Retinal pigment epithelial cell (primary cell): ENCODE measurements at regions not wholly inside any gene's neighbourhood (a gene's known extent, or its start where the extent isn't known, plus 50 kb on each side); places are given as distances from the start of the nearest gene placed in this dataset.

ENCODE experiments used
- DNase-seq: peaks from one replicate; pipeline ENCODE4 v3.0.0-alpha.2; 2010; ENCODE audit warnings: low read depth
- H3K4me3 ChIP-seq: 2 replicates; pipeline ENCODE4 v1.5.1; 2011; ENCODE audit warnings: mild to moderate bottlenecking, low read length, control low read depth, moderate library complexity
- CTCF ChIP-seq: conservative IDR thresholded peaks from 2 replicates; pipeline ENCODE4 v1.5.1; 2011; ENCODE audit warnings: low read depth, low read length, control low read depth, inconsistent platforms

GRCh38 chr4:125663896-125664767 is 349.4 kb downstream of the FAT4 start:
- H3K4me3 ChIP-seq = no peak overlapping the region
- DNase-seq = peak; percentile 46
- TF ChIP-seq CTCF = no peak

- DNase-seq = no peak
- no peak overlapping the region for H3K4me3 ChIP-seq
- TF ChIP-seq CTCF = no peak
Observed at GRCh38 chr4:125666635-125667034, 351.9 kb downstream of the FAT4 start.

GRCh38 chr4:125676156-125676555 is 361.4 kb downstream of the FAT4 start:
- TF ChIP-seq CTCF = no peak
- H3K4me3 ChIP-seq = no peak overlapping the region
- DNase-seq = no peak

GRCh38 chr4:125676583-125676982 is 361.8 kb downstream of the FAT4 start:
- no peak for DNase-seq
- no peak for TF ChIP-seq CTCF

GRCh38 chr4:125677665-125678307 is 363.0 kb downstream of the FAT4 start:
- no peak for TF ChIP-seq CTCF
- no peak for DNase-seq

More at GRCh38 chr4:125676583-125676982, 361.8 kb downstream of the FAT4 start:
- no peak overlapping the region for H3K4me3 ChIP-seq

GRCh38 chr4:125679989-125680388 is 365.2 kb downstream of the FAT4 start:
- TF ChIP-seq CTCF = no peak
- no peak overlapping the region for H3K4me3 ChIP-seq
- DNase-seq = no peak

More at GRCh38 chr4:125677665-125678307, 363.0 kb downstream of the FAT4 start:
- H3K4me3 ChIP-seq = no peak overlapping the region
